HUES64 (cell line): ENCODE measurements at regions not wholly inside any gene's neighbourhood (a gene's known extent, or its start where the extent isn't known, plus 50 kb on each side); places are given as distances from the start of the nearest gene placed in this dataset.

Experiments
- H3K27ac ChIP-seq: 2 replicates; pipeline ENCODE4 v1.7.0; 2013; ENCODE audit warnings: low read depth, low read length, inconsistent platforms
- H3K27me3 ChIP-seq: 2 replicates; pipeline ENCODE4 v1.6.1; 2013; ENCODE audit warnings: mild to moderate bottlenecking, low read length; ENCODE audit not compliant: insufficient read depth
- H3K36me3 ChIP-seq: 2 replicates; pipeline ENCODE4 v1.6.1; 2013; ENCODE audit warnings: mild to moderate bottlenecking, low read length; ENCODE audit not compliant: insufficient read depth
- H3K4me1 ChIP-seq: 2 replicates; pipeline ENCODE4 v1.6.1; 2013; ENCODE audit warnings: mild to moderate bottlenecking, low read length, moderate library complexity; ENCODE audit not compliant: insufficient read depth
- H3K4me3 ChIP-seq: 2 replicates; pipeline ENCODE4 v1.5.1; 2013; ENCODE audit warnings: mild to moderate bottlenecking, low read length, moderate library complexity
- H3K9ac ChIP-seq: 2 replicates; pipeline ENCODE4 v1.6.1; 2013; ENCODE audit warnings: mild to moderate bottlenecking, low read depth, low read length
- H3K9me3 ChIP-seq: 2 replicates; pipeline ENCODE4 v1.6.1; 2013; ENCODE audit warnings: low read depth, low read length; ENCODE audit not compliant: insufficient read depth
- WGBS: fragments of 150-250, 120-280 bp; methylation state at CpG from one replicate; pipeline ENCODE4 v1.1.7; 2013; ENCODE audit warnings: missing lambda C conversion rate; 5-methylcytosine and 5-hydroxymethylcytosine counted together

GRCh38 chr7:8379264-8379663 lies 54.1 kb upstream of the NXPH1 start:
- H3K4me3 ChIP-seq = no peak overlapping the region
- H3K4me1 ChIP-seq = peaks cover 13% of the 10 kb centered on the region

GRCh38 chr7:8380130-8380529 lies 53.3 kb upstream of the NXPH1 start:
- Histone ChIP-seq H3K9me3 (no peaks in the 10 kb centered on the region), H3K27me3 (no peaks in the 10 kb centered on the region), H3K9ac (no peak overlapping the region), H3K4me1 (peaks cover 13% of the 10 kb centered on the region), H3K27ac (no peak overlapping the region), H3K36me3 (no peaks in the 10 kb centered on the region), H3K4me3 (no peak overlapping the region)
- 82% methylated on average over 1 of the region's 1 CpG for WGBS

More at GRCh38 chr7:8379264-8379663, 54.1 kb upstream of the NXPH1 start:
- Histone ChIP-seq H3K9me3 (0 out of 2 replicates have a peak, but pooled peaks cover 3% of the 10 kb centered on the region), H3K9ac (no peak overlapping the region), H3K36me3 (no peaks in the 10 kb centered on the region), H3K27me3 (no peaks in the 10 kb centered on the region), H3K27ac (no peak overlapping the region)
- WGBS = 80% methylated on average over 6 of the region's 6 CpGs

- Histone ChIP-seq H3K9ac (no peak overlapping the region), H3K4me3 (no peak overlapping the region), H3K36me3 (no peaks in the 10 kb centered on the region), H3K4me1 (peaks cover 13% of the 10 kb centered on the region), H3K27ac (no peak overlapping the region), H3K27me3 (no peaks in the 10 kb centered on the region), H3K9me3 (no peaks in the 10 kb centered on the region)
- WGBS = 91% methylated on average over 4 of the region's 4 CpGs
Measured at GRCh38 chr7:8382004-8382730, 51.2 kb upstream of the NXPH1 start.
